ENCODE measurements at regions not wholly inside any gene's neighbourhood (a gene's known extent, or its start where the extent isn't known, plus 50 kb on each side); places are given as distances from the start of the nearest gene placed in this dataset.

DNA sequence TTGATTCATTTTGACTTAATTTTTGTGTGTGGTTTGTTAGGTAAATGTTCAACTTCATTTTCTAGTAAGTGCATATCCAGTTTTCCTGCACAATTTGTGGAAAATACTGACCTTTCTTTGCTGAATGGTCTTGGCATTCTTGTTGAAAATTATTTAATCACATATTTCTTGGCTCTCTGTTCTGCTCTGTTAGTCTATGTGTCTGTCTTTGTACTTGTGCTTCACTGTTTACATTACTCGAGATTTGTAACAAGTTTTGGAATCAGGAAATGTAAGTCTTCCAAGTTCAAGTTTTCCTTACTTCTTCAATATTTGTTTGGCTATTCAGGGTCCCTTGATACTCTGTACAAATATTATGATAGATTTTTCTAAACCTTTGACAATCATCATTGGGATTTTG lies 838.2 kb upstream of the POM121L12 start:
- H3K9me3 ChIP-seq = no peaks in the 10 kb centered on the region
- Mint-ChIP-seq H3K27me3 (ENCODE audit: insufficient read depth, unreplicated experiment) (peaks cover 3% of the 10 kb centered on the region), H3K36me3 (ENCODE audit: insufficient read depth, unreplicated experiment) (no peaks in the 10 kb centered on the region), H3K4me1 (ENCODE audit: low read depth, unreplicated experiment) (no peaks in the 10 kb centered on the region), H3K27ac (ENCODE audit: unreplicated experiment) (no peak overlapping the region), H3K4me3 (ENCODE audit: unreplicated experiment) (no peak overlapping the region), H3K9me3 (ENCODE audit: unreplicated experiment) (no peaks in the 10 kb centered on the region)
- ChIA-PET POLR2A (no interaction called here), CTCF (no interaction called here)
- H3K4me1 ChIP-seq = no peaks in the 10 kb centered on the region
- intact Hi-C loops (cut with micrococcal nuclease; ENCODE audit: unreplicated experiment) = no loop called here
- DNase-seq = no peak
- no peaks in the 10 kb centered on the region for H3K27me3 ChIP-seq (replicated peaks; ENCODE audit: control insufficient read depth, insufficient read depth, low read length)
- no peaks in the 10 kb centered on the region for H3K36me3 ChIP-seq (ENCODE audit: control insufficient read depth, insufficient read depth, low read length)
- BruUV-seq (replicated peaks) = no TSS peak
- no peak overlapping the region for H3K4me3 ChIP-seq (ENCODE audit: low read depth, low read length)
- TF ChIP-seq, protein P1, sequence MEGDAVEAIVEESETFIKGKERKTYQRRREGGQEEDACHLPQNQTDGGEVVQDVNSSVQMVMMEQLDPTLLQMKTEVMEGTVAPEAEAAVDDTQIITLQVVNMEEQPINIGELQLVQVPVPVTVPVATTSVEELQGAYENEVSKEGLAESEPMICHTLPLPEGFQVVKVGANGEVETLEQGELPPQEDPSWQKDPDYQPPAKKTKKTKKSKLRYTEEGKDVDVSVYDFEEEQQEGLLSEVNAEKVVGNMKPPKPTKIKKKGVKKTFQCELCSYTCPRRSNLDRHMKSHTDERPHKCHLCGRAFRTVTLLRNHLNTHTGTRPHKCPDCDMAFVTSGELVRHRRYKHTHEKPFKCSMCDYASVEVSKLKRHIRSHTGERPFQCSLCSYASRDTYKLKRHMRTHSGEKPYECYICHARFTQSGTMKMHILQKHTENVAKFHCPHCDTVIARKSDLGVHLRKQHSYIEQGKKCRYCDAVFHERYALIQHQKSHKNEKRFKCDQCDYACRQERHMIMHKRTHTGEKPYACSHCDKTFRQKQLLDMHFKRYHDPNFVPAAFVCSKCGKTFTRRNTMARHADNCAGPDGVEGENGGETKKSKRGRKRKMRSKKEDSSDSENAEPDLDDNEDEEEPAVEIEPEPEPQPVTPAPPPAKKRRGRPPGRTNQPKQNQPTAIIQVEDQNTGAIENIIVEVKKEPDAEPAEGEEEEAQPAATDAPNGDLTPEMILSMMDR (IDR thresholded peaks at IDR 0.05; ENCODE audit: insufficient read depth in 1 of 2, low read depth in 1 of 2, low read length in 1 of 2, severe bottlenecking in 1 of 2, unreplicated experiment in 1 of 2) = no peak

DNA sequence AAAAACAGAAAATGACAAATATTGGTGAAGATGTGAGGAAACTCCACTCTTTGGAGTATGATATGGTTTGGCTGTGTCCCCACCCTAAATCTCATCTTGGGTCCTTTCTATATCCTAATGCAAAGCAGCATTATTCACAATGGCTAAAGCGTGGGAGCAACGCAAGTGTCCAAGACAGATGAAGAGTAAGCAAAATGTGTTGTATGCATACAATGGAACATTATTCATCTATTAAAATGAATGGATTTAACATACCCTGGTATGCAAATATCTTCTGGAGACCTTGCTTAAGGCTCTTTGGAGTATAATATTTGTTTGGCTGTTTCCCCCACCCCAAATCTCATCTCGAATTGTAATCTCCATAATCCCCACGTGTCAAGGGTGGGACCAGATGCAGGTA lies 839.8 kb upstream of the POM121L12 start:
- H3K4me1 ChIP-seq = no peaks in the 10 kb centered on the region
- Mint-ChIP-seq H3K36me3 (ENCODE audit: insufficient read depth, unreplicated experiment) (no peaks in the 10 kb centered on the region), H3K9me3 (ENCODE audit: unreplicated experiment) (no peaks in the 10 kb centered on the region), H3K4me3 (ENCODE audit: unreplicated experiment) (no peak overlapping the region), H3K27ac (ENCODE audit: unreplicated experiment) (no peak overlapping the region), H3K27me3 (ENCODE audit: insufficient read depth, unreplicated experiment) (peaks cover 3% of the 10 kb centered on the region), H3K4me1 (ENCODE audit: low read depth, unreplicated experiment) (no peaks in the 10 kb centered on the region)
- H3K27me3 ChIP-seq (replicated peaks; ENCODE audit: control insufficient read depth, insufficient read depth, low read length) = no peaks in the 10 kb centered on the region
- 0 out of 2 replicates have a peak, but pooled peaks cover 4% of the 10 kb centered on the region for H3K9me3 ChIP-seq
- TF ChIP-seq, protein P1 (IDR thresholded peaks at IDR 0.05; ENCODE audit: insufficient read depth in 1 of 2, low read depth in 1 of 2, low read length in 1 of 2, severe bottlenecking in 1 of 2, unreplicated experiment in 1 of 2) = no peak
- no peak overlapping the region for H3K4me3 ChIP-seq (ENCODE audit: low read depth, low read length)
- no peaks in the 10 kb centered on the region for H3K36me3 ChIP-seq (ENCODE audit: control insufficient read depth, insufficient read depth, low read length)
- BruUV-seq (replicated peaks) = no TSS peak
- CTCF ChIA-PET = no interaction called here
- DNase-seq = no peak
- POLR2A ChIA-PET = no interaction called here
- intact Hi-C loops (cut with micrococcal nuclease; ENCODE audit: unreplicated experiment) = no loop called here

DNA sequence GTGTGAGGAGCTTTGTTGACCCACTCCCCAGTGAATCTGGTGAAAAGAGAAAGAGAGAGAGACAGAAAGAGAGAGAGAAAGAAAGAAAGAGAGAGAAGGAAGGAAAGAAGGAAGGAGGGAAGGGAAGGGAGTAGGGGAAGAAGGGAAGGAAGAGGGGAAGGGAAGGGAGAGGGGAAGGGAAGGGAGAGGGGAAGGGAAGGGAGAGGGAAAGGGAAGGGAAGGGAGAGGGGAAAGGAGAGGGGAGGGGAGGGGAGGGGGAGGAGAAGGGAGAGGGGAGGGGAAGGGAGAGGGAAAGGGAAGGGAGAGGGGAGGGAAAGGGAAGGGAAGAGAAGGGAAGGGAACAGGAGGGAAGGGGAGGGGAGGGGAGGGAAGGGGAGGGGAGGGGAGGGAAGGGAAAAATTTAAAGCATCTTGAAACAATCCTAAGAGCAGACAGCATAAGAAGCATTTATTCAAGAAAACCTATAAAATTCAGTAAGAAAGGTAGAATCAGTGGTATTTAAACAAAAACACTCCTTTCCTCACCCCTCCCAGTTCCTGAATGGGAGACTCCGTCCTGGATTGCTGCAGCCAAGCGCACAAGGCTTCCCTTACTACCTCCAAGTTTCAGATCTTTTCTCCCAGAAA lies 846.2 kb upstream of the POM121L12 start:
- Mint-ChIP-seq H3K4me1 (ENCODE audit: low read depth, unreplicated experiment) (no peaks in the 10 kb centered on the region), H3K4me3 (ENCODE audit: unreplicated experiment) (no peak overlapping the region), H3K27me3 (ENCODE audit: insufficient read depth, unreplicated experiment) (no peaks in the 10 kb centered on the region), H3K9me3 (ENCODE audit: unreplicated experiment) (peaks cover 16% of the 10 kb centered on the region), H3K36me3 (ENCODE audit: insufficient read depth, unreplicated experiment) (no peaks in the 10 kb centered on the region), H3K27ac (ENCODE audit: unreplicated experiment) (no peak overlapping the region)
- Histone ChIP-seq H3K4me3 (ENCODE audit: low read depth, low read length) (no peak overlapping the region), H3K9me3 (0 out of 2 replicates have a peak, but pooled peaks cover 4% of the 10 kb centered on the region), H3K4me1 (no peaks in the 10 kb centered on the region), H3K36me3 (ENCODE audit: control insufficient read depth, insufficient read depth, low read length) (no peaks in the 10 kb centered on the region), H3K27me3 (replicated peaks; ENCODE audit: control insufficient read depth, insufficient read depth, low read length) (no peaks in the 10 kb centered on the region)
- ChIA-PET CTCF (no interaction called here), POLR2A (no interaction called here)
- intact Hi-C loops (cut with micrococcal nuclease; ENCODE audit: unreplicated experiment) = loop anchor here (10.0 kb wide), 1 partner anchor 1444 kb away; no protein-coding TSS in a partner anchor
- TF ChIP-seq, protein P1 (IDR thresholded peaks at IDR 0.05; ENCODE audit: insufficient read depth in 1 of 2, low read depth in 1 of 2, low read length in 1 of 2, severe bottlenecking in 1 of 2, unreplicated experiment in 1 of 2) = no peak
- BruUV-seq (replicated peaks) = no TSS peak
- no peak for DNase-seq

Data from Caco-2 (cell line).